ENCODE measurements at regions not wholly inside any gene's neighbourhood (a gene's known extent, or its start where the extent isn't known, plus 50 kb on each side); places are given as distances from the start of the nearest gene placed in this dataset.

DNA sequence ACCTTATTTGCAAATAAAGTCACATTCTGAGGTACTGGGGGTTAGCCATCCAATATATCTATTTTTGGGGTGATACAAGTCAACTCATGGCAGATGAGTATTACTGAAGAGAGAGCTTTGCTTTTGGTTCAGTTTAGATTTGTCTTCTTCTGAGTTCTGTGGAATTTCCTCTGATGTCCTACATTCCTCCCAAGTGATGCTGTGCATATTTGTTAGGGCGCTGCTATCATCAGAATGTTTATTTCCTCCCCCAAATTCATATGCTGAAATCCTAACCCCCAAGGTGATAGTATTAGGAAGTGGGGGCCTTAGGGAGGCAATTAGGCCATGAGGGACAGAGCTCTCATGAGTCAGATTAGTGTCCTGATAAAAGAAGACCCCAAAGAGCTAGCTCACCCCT, 96.2 kb upstream of the WLS start:
- TF ChIP-seq EZH2 (IDR thresholded peaks at IDR 0.05; ENCODE audit: insufficient read depth, poor library complexity, severe bottlenecking) (no peak), EZH2phosphoT487 (IDR thresholded peaks at IDR 0.05; ENCODE audit: insufficient read depth, low read depth) (no peak)
